GM04503 (cell line): ENCODE measurements at regions not wholly inside any gene's neighbourhood (a gene's known extent, or its start where the extent isn't known, plus 50 kb on each side); places are given as distances from the start of the nearest gene placed in this dataset.

Source experiments
- DNase-seq: peaks from one replicate; pipeline ENCODE4 v3.0.0-alpha.2; 2012; ENCODE audit warnings: low read depth

GRCh38 chrX:40177942-40178715, 80.4 kb upstream of the BCOR start:
- DNase-seq = no peak

GRCh38 chrX:40177489-40177888, 79.7 kb upstream of the BCOR start:
- no peak for DNase-seq

- no peak for DNase-seq
Measured at GRCh38 chrX:40177117-40177430, 79.3 kb upstream of the BCOR start.

GRCh38 chrX:40176351-40177116, 78.8 kb upstream of the BCOR start:
- DNase-seq = no peak

- no peak for DNase-seq
Measured at GRCh38 chrX:40175511-40176350, 78.0 kb upstream of the BCOR start.

GRCh38 chrX:40174854-40175510, 77.2 kb upstream of the BCOR start:
- DNase-seq = no peak

- no peak for DNase-seq
Measured at GRCh38 chrX:40174001-40174853, 76.5 kb upstream of the BCOR start.

- DNase-seq = no peak
Measured at GRCh38 chrX:40173143-40174000, 75.6 kb upstream of the BCOR start.

- no peak for DNase-seq
Measured at GRCh38 chrX:40172401-40173142, 74.8 kb upstream of the BCOR start.

GRCh38 chrX:40171513-40172400, 74.0 kb upstream of the BCOR start:
- DNase-seq = no peak

GRCh38 chrX:40170830-40171512, 73.2 kb upstream of the BCOR start:
- no peak for DNase-seq

- DNase-seq = no peak
Measured at GRCh38 chrX:40169193-40170101, 71.7 kb upstream of the BCOR start.

GRCh38 chrX:40168480-40169011, 70.8 kb upstream of the BCOR start:
- no peak for DNase-seq

- DNase-seq = no peak
Measured at GRCh38 chrX:40167850-40168479, 70.2 kb upstream of the BCOR start.

- no peak for DNase-seq
Measured at GRCh38 chrX:40167233-40167849, 69.6 kb upstream of the BCOR start.

GRCh38 chrX:40166582-40166981, 68.8 kb upstream of the BCOR start:
- no peak for DNase-seq
